NCI-H2081 treated with DMSO at 0.1 percent for 48 hours (cell line): ENCODE measurements at regions not wholly inside any gene's neighbourhood (a gene's known extent, or its start where the extent isn't known, plus 50 kb on each side); places are given as distances from the start of the nearest gene placed in this dataset.
"Not testable (repeated sequence)": the region's sequence is repeated elsewhere in the genome, so short reads cannot be mapped to it uniquely, and the experiment has no call there.

ENCODE experiments used
- DNase-seq: peaks from one replicate; lab custom pipeline; 2025; lab: John Stamatoyannopoulos, UW

GRCh38 chr3:43838009-43838758, 147.4 kb downstream of the ABHD5 start:
- DNase-seq, result no peak

- DNase-seq, result no peak
Observed at GRCh38 chr3:43838877-43839276, 148.1 kb downstream of the ABHD5 start.

- DNase-seq, result no peak
Observed at GRCh38 chr3:43843386-43843785, 152.6 kb downstream of the ABHD5 start.

GRCh38 chr3:43844757-43845156, 154.0 kb downstream of the ABHD5 start:
- DNase-seq, result no peak

- not testable (repeated sequence) for DNase-seq
Observed at GRCh38 chr3:43845553-43845952, 154.8 kb downstream of the ABHD5 start.

DNA sequence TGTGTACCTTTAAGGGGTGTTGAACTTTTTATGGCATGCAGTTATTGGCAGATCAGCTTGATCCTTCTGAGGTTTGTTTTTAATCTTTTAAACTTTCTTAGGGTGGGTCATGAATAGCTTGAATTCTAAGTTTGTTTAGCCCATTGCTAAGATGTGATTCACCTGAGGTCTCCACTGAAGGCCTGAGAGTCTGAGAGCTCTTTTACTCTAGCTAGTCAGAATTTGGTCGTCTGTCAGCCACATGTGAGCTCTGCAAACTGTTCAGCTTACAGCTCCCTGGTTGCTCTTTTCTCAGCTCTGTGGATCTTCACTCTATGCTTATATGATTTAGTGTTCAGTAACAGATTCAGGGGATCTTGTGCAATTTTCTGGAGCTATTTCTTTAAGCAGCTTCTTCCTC, 161.3 kb downstream of the ABHD5 start:
- DNase-seq, result no peak

DNA sequence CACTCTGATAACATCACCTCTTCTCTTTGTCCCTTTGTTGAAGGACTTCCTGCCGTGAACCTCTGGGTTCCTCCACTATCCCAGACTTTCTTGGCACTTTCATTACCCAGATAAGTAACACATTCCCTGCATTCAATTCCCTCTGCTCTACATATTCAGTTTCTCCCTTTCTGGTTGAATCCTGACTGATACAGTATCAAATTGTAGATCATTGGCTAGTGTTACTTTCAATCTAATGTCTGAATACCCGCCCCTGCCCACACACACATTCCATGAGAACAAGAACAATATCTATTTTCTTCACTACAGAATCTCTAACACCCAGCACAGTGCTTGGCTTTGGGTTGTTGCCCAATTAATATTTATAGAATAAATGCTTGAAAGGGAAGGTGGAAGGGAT, 163.5 kb downstream of the ABHD5 start:
- no peak for DNase-seq

GRCh38 chr3:43854916-43855315, 164.2 kb downstream of the ABHD5 start:
- no peak for DNase-seq

GRCh38 chr3:43855674-43856299, 165.0 kb downstream of the ABHD5 start:
- peak; percentile 4 for DNase-seq

GRCh38 chr3:43856351-43856750, 165.6 kb downstream of the ABHD5 start:
- DNase-seq, result no peak

GRCh38 chr3:43856761-43857160, 166.0 kb downstream of the ABHD5 start:
- DNase-seq, result no peak

DNA sequence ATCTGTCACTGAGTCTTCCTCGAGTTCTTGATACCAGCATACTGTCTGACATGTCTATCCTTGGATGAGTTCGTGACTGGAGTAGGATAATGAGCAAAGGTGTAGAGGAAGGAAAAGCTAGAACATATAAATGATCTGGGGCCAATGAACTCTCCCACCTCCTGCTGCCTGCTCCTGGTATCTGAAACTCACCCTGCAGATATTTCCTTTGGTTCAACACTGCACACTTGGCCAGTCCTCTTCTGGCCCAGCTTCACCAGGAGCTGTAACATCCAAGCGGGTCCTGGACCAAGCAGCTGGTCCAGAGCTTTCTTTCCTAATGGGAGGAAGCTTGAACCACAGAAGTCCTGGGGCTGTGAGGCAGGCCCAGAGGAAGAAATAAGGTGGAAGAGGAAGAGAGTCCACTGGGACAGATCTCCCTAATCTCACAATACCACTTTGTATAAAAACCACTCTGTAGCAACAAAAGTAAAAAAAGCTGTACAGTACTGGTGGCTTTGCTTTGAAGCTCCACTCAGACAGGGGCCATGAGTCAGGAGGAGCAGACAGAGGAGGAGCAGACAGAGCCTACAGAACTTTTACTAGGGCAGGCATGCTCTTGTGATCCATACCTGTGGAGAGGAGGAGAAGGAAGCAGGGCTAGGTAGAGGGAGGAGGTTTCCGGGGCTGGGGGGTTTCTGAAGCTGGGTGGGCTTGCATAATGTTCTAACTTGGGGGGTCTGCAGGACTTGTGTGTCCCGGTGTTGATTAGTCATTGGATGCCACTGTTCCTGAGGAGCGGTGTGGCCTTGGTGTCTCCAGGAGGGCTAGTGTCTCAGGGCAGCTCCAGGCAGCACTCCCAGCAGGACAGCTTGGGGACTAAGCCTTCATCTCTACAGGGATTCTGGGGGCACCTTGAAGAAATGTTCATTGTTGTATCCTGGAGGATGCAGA, 166.9 kb downstream of the ABHD5 start:
- DNase-seq, result no peak

- DNase-seq, result no peak
Observed at GRCh38 chr3:43858294-43858701, 167.6 kb downstream of the ABHD5 start.

GRCh38 chr3:43859766-43860165, 169.0 kb downstream of the ABHD5 start:
- DNase-seq, result no peak

- DNase-seq, result no peak
Observed at GRCh38 chr3:43861635-43862034, 170.9 kb downstream of the ABHD5 start.

DNA sequence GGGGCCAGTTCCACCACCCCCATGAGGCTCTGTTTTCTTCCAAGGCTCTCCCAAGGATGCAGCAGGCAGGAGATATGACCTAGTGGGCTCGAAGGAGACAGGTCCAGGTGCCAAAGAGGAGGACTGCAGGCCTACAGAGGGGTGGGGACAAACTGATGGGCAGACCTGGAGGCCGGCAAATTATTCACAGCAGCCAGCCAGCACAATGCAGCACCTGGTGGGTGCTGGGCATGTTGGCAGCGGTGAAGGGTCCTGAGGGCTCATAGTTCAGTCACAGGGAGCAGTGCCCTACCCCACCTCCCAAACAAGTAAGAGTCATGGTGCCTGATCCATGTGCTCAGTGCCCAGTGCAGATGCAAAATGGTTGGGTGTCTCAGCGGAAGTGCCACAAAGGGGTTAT, 171.7 kb downstream of the ABHD5 start:
- no peak for DNase-seq

GRCh38 chr3:43862992-43863805, 172.5 kb downstream of the ABHD5 start:
- no peak for DNase-seq

DNA sequence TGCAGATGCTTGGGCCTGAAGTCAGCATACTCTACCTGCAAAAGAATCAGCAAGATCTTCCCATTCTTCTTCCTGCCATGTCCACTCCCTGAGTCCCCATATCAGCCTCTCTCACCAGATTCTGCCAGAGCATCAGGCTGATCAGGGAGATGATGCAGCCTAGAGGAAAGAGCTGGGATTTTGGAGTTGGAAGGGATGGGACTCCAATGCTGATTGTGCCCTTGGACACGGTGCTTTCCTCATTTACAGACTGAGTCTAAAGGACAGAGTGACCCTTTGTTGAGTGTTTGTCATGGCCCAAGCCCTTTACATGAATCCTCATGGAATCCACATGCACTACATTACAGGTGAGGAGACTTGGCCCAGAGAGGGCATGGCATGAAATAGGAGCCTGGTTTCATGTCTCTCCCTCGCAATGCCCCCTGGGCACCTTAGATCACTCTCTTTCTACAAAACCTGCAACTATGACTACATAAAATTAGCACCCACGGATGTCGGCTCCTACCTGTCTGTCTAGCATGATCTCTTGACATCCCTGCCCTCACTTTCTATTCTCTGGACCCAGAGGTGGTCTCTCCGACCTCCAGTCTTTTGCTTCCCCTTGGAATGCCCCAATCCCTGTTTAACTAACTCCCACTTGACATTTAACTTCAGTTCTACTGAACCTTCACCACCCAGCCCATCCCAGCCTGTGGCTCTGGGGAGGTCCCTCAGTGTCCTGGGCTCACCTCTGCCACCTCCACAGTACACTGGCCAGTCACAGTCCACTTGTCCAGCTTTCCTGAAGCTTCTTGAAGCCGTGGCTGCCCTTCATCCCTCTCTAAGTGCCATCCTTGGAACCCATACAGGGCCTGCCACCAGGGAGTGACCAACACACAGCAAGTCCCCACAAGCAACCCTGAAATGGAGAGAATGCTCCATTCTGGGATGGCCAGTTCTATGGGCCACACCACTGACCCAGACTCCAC, 173.5 kb downstream of the ABHD5 start:
- no peak for DNase-seq

DNA sequence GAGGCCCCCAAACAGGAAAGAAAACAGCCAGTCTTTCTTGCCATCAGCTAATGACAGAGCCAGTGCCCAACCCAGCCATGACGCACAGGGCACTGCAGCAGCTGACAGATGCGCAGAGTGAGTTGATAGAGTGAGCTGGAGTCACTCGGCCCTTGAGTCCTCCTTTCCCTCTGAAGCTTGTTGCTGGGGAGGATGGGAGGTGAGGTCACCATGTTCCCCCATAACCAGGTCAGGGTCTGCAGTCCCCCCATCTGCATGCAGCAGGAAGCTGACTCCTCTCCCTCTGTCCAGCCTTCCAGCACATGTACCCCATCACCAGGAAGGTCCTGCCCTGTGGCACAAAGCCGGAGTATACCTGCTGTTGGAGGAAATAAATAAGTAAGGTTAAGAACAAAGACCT, 174.6 kb downstream of the ABHD5 start:
- no peak for DNase-seq

DNA sequence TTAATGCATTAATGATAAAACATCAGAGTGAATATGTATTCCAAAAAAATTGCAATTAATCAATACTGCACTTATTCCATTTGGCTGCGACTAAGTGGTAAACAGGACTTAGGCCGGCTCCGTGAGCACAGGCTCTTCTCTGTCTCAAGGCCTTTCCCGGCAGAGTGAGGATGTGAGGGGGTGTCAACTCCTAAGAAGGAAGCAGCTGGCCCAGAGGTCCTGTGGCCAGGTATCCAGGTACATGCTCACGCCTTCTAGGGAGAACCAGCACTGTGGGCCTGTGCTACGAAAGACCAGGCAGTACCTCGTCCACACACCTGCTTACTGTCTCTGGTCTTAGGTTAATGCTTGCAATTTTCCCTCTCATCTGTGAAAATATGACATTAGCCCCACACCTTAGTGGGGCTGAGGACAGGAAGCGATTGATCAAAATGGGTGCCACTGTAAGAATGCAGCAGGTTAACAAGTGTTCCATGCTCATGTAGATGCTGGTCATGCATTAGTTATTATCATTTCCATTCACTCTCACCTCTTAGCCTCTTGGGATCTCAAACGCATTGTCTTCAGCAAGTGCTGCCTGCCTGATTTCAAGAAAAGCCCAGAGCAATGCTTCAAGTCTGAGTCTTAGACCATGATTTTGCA, 175.3 kb downstream of the ABHD5 start:
- no peak for DNase-seq
